Islet of Langerhans (tissue), 1 donor: ENCODE measurements at regions not wholly inside any gene's neighbourhood (a gene's known extent, or its start where the extent isn't known, plus 50 kb on each side); places are given as distances from the start of the nearest gene placed in this dataset.
"Not testable (repeated sequence)": the region's sequence is repeated elsewhere in the genome, so short reads cannot be mapped to it uniquely, and the experiment has no call there.

Experiments used
- FAIRE-seq: peaks from one replicate; lab custom pipeline; 2011; peaks lifted over from hg19 to GRCh38; lab: Jason Lieb, UNC

DNA sequence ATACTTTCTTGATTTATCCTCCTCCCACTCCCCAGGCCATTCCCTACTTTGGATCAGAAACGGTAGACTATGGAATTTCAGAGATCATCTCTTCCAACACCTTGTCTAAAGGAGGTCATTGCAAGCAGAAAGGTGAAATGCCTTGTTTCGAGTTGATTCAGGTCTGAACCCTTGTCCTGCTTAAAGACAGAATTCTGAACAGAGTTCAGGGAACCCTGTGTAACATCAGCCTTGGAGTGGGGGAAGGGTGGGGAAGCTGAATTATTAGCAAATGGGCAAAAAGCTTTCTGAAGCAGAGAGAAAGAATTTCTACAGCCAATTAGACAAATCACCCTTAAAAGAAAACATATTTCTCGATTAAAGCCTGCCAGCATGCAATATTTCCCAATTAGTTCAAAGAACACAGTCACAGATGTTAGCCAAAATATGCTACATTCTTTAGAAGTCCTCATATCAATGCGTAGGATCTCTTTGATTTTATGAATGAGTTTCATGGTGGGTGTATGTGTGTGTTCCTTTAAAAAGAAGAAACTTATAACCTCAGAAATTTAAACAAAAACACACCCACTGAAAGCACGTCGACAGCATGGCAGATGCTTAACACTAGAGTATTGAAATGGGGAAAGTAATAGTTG lies 353.1 kb downstream of the RND3 start:
- FAIRE-seq, result no peak

DNA sequence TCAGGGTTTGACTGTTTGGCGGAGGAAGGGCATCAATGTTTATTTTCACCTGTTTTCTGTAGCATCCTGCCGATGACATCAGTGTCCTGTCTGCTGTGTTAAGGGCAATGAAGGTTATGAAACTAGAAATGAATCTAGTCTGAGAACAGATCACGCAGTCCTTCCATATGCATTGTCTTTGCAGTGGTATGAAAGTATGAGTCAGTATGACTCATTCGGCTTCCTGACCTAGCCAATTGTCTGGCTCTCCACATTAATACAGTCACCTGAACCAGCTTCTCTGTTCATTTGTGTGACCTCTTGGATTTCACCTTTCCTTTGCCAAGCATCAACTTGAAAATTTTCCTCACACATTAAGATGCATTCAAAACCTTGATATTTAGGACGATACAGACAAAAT lies 353.8 kb downstream of the RND3 start:
- FAIRE-seq, result no peak

- FAIRE-seq, result no peak
Measured at GRCh38 chr2:150129921-150130575, 357.4 kb downstream of the RND3 start.

GRCh38 chr2:150127995-150128394 lies 359.5 kb downstream of the RND3 start:
- no peak for FAIRE-seq

- no peak for FAIRE-seq
Measured at GRCh38 chr2:150127346-150127990, 360.0 kb downstream of the RND3 start.

- no peak for FAIRE-seq
Measured at GRCh38 chr2:150126839-150127238, 360.6 kb downstream of the RND3 start.

DNA sequence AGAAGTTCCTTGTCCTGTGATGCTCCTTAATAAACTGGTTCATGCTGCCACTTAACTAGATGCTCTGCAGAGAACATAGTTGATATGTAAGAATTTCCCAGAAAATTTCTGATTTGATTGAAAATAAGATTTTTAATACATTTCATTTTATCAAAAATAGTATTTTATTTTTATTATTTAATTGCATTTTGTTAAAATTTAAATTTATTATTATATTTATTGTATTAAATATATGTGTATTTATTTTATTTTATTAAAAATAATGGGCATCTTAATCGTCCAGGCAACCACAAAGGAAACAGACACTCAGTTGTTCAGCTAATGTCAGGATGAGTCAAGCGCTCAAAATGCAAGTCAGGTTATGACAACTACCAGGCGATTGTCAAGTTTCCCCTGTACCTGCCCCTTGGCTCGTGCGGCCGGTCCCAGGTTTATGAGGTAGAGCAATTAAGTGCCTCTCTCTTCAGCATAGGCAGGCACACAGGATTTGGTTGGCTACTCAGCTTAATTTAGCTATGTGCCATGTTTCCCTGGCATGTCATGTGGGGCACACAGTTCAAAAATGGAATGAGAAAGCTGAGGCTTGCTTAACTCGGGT lies 361.2 kb downstream of the RND3 start:
- FAIRE-seq, result no peak

DNA sequence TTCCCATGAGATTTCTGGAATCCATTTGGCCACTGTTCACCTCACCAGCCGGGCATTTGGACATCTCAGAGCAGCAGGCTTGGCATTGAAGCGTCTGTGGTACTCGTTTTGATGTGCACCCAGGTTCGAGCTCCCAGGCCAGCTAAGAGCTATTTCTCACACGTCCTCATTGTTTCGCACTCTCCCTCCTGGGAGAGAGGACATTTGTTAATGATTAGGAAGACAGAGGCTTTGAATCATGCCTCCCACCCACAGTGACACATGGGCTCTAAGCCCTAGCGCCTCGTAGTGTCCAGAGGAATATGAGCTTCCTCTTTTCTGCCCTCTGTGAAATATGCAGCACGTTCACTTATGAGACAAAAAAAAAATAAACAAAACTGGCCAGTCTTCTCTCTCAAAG lies 361.8 kb downstream of the RND3 start:
- FAIRE-seq, result no peak

DNA sequence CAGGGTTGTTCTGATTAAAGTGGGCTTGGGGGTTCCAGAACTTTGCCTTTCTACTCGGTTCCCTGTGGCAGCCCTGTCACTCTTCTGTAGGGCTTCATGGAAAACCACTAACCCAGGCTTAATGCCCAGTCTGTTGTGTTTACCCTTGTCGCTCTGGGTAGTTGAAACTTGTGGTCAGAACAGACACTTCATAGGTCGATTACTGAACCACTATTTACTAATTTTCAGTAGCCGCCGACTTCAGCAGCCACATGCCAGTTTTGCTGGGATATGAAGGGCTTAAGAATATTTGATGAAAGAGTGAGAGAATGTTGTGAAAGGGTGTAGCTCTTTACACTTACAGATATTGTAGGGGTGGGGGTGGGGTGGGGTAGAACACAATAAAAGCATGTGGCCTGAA lies 362.3 kb downstream of the RND3 start:
- FAIRE-seq, result no peak

GRCh38 chr2:150124739-150125138 lies 362.7 kb downstream of the RND3 start:
- no peak for FAIRE-seq

GRCh38 chr2:150122871-150123613 lies 364.4 kb downstream of the RND3 start:
- FAIRE-seq, result no peak

DNA sequence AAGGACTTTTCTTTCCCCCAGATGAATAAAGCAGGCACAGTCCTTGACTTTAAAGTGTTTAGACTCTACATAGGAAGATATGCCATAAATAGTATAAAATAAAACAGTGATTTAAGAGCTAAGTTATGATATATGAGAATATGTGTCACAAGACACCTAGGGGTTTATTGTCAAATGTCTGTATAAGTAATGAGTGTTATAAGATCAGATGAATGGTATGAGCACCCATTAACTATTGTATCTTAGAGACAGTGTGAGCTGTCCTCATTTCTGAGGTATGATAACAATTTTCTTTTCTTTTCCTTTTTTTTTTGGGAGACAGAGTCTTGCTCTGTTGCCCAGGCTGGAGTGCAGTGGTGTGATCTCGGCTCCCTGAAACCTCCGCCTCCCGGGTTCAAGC lies 365.3 kb downstream of the RND3 start:
- no peak for FAIRE-seq

DNA sequence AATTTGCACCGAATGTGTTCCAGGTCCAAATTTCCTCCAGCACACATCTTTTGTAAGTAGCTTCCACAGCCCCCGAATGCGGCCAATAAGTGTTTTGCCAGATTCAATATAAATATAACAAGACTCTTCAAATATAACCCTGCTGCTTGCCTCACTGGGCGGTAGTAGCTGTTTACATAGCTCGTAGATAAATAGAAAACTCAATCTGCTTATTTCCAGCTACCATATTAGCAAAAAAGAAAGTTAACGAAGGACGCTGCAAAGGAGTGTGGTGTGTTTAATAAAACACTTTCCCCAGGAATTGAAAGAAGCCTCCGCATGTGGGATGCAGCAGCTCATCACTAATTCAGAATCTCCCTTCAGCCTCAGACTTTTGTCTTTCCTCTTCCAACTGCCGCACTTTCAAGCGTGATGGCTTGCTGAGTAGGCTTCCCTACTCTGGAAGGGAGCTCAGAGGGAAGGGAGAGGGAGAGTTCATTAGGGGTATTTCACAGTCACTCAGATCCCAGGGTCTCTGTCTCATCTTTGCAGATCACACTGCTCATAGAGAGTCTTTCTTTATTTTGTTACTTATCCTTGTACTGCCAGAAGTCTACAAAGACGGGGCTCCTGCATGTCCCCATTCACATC lies 367.0 kb downstream of the RND3 start:
- FAIRE-seq, result no peak

- FAIRE-seq, result no peak
Measured at GRCh38 chr2:150119819-150120218, 367.6 kb downstream of the RND3 start.

GRCh38 chr2:150114089-150114488 lies 373.4 kb downstream of the RND3 start:
- FAIRE-seq, result not testable (repeated sequence)

DNA sequence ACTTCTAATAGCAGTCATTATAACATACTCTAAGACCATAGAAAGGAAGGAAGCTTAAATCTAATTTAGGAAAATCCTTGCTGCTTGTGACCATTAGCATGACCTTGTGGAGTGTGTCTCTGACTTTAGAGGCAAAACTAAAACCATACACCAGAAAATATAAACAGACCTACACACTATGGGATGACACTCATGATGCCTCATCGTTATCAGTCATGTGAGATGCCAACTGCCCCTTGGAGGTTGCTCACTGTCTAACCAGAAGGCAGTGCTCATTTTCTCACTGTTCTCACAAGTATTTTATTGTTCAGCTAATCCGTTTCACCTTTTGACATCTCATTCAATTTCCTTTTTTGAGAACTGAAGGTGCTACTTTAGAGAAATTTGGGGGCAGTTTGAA lies 376.9 kb downstream of the RND3 start:
- FAIRE-seq, result no peak

- FAIRE-seq, result no peak
Measured at GRCh38 chr2:150109912-150110311, 377.6 kb downstream of the RND3 start.

DNA sequence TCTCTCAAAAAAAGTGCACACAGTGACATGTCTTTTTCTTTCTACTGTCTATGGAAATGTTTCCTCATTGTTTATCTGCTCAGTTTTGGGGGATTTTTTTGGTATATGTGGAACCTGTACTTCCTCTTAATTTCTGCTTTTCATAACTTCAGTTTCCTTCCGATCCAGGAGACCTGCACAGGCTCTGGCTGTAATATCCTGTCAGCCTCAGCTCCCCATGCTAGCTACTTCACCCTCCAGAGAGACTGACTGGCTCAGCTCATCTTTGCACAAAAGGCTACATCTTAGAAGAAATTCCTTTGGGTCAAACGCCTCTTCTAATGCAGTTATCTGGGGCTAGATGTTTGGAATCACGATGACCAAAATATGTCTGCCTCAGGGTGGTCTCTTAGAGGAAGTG lies 378.4 kb downstream of the RND3 start:
- no peak for FAIRE-seq

DNA sequence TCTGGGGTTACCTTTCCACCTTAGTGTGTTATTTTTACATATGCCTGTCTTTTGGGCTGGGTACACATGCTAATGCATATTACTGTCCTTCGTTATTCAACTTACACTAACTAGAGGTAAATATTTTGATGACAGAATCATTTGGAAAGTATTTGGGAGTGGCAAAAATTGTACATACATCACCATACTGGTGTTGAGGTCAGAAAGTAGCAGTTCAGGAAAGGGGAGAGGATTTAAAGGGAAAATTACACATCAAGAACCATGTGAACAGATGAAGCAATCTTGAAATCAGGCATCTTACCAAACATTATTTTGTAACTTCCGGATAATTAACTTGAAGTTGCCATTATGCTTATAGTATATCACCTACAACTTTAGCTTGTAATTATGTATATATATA lies 379.7 kb downstream of the RND3 start:
- FAIRE-seq, result no peak

DNA sequence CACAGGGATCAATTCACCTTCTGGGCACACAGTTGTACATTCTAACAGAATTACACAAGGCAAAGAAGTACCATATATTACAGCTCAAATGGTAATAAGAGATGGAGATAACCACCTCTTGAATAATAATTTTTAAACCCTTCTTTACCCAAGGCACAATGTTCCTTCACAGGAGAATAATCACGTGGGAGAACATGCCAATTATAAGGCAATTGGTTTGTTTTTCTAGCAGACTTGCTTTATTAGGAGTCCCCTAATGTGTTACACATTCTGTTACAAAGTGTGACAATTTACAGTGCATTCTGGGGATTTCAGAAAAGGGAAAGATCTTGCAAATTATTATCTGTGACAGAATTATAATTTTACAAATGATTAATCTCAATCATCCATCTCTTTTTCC lies 380.3 kb downstream of the RND3 start:
- no peak for FAIRE-seq

GRCh38 chr2:150101947-150102346 lies 385.5 kb downstream of the RND3 start:
- FAIRE-seq, result no peak

- FAIRE-seq, result no peak
Measured at GRCh38 chr2:150100834-150101233, 386.6 kb downstream of the RND3 start.
